ENCODE measurements at regions not wholly inside any gene's neighbourhood (a gene's known extent, or its start where the extent isn't known, plus 50 kb on each side); places are given as distances from the start of the nearest gene placed in this dataset.

DNA sequence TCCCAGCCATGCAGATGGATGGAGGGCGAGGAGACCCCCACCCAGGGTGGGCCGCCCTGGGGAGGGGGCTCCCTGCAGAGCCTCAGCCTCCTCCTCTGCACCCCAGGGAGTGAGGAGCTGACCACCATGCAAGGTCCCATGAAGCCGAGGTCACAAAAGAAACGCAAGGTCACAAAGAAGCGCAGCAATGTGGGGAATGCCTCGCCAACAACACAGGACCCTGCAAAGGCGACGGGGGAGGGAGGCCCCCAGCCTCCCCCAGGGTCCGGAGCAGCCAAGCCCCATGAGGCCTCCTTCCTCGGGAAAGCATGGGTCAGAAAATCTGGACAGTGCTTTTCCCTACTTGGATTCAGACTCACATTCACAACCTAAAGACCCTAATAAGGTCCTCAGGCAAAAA, 191.5 kb downstream of the BRD1 start:
- TF ChIP-seq, protein P1, sequence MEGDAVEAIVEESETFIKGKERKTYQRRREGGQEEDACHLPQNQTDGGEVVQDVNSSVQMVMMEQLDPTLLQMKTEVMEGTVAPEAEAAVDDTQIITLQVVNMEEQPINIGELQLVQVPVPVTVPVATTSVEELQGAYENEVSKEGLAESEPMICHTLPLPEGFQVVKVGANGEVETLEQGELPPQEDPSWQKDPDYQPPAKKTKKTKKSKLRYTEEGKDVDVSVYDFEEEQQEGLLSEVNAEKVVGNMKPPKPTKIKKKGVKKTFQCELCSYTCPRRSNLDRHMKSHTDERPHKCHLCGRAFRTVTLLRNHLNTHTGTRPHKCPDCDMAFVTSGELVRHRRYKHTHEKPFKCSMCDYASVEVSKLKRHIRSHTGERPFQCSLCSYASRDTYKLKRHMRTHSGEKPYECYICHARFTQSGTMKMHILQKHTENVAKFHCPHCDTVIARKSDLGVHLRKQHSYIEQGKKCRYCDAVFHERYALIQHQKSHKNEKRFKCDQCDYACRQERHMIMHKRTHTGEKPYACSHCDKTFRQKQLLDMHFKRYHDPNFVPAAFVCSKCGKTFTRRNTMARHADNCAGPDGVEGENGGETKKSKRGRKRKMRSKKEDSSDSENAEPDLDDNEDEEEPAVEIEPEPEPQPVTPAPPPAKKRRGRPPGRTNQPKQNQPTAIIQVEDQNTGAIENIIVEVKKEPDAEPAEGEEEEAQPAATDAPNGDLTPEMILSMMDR (conservative IDR thresholded peaks at IDR 0.05), result no peak
- no peak overlapping the region for H3K27ac ChIP-seq

GRCh38 chr22:49634006-49634772, 193.5 kb downstream of the BRD1 start:
- H3K27ac ChIP-seq, result no peak overlapping the region
- TF ChIP-seq, protein P1 (conservative IDR thresholded peaks at IDR 0.05), result no peak

DNA sequence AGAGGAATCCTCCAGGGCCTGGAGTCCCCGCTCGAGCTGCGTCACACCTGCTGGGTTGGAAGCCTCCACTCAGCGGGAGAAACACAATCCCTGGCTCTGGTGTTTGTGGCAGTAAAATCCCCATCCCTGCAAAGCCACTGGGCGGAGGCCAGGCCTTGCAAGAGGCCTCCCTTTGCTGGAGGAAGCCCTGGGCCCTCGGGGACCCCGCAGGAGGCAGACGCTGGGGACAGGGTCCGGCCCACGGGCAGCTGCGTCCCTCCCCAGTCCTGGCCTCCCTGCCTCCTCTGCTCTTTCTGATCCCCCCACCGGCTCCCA, 194.7 kb downstream of the BRD1 start:
- H3K27ac ChIP-seq, result no peak overlapping the region
- TF ChIP-seq, protein P1 (conservative IDR thresholded peaks at IDR 0.05), result no peak

DNA sequence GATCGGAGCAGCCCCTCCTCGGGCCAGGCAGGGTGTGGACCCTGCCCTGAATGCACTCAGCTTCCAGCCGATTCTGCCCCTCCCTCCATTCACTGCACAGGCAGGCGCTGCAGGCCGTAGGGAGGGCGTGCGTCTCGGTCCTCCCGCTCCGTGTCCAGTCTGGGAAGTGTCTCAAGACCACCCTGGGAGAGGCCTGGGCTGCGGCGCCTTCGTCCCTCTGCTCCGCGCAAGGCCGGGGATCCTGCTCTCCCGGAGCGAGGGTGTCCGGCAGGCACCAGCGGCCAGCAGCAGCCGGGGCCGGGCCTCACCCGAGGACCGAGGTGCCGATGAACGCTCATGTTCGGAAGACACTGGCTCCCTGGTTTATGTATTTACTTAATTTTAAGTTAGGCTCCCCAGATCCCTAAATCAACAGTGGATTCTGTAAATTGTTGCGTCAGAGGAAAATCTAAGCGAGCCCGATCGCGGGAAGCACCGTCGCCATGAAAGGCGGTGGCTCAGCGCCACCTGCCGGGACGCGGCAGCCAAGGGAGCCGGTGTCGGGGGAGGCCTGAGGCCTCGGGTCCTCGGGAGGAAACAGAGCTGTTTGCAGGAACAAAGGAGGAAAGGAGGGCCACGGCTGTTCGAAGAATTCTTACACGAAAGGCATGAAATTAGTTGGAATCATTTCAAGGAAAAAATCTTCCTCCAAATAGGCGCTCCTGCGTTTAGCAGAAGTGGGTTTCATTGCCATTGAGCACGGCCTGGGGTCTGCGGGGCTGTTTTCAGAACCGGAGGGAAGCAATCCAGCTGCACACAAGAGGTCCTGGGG, 195.3 kb downstream of the BRD1 start:
- TF ChIP-seq, protein P1 (conservative IDR thresholded peaks at IDR 0.05), result peak; percentile 88
- H3K27ac ChIP-seq, result no peak overlapping the region

DNA sequence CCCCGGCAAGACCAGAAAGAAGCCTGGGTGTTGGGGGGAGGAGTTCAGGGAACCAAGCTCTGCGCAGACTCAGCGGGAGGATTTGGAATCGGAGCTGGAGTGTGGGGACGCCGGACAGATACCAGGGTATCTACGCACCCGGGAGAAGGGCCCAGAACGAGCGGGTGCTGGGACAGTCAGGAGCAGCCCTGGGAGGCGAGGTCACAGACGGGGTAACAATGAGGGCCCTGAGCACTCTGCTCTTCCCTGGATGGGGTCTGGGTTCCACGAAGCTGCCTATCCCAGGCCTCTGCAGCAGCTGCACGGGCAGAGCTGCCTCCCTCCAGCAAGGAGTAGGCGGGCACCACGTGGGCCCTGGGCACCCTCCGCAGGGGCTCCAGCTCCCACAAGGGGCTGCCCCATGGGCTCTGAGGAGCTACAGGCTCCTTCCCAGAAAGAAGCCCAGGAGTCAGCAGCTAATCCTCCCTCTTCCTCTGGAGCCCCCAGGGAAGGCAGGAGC, 197.2 kb downstream of the BRD1 start:
- H3K27ac ChIP-seq, result no peak overlapping the region
- TF ChIP-seq, protein P1 (conservative IDR thresholded peaks at IDR 0.05), result no peak

- H3K27ac ChIP-seq, result no peak overlapping the region
- TF ChIP-seq, protein P1 (conservative IDR thresholded peaks at IDR 0.05), result no peak
Measured at GRCh38 chr22:49629586-49630447, 197.9 kb downstream of the BRD1 start.

- TF ChIP-seq, protein P1 (conservative IDR thresholded peaks at IDR 0.05), result no peak
- H3K27ac ChIP-seq, result no peak overlapping the region
Measured at GRCh38 chr22:49629261-49629570, 198.5 kb downstream of the BRD1 start.

All from VCaP (cell line).